ENCODE measurements at regions not wholly inside any gene's neighbourhood (a gene's known extent, or its start where the extent isn't known, plus 50 kb on each side); places are given as distances from the start of the nearest gene placed in this dataset.

DNA sequence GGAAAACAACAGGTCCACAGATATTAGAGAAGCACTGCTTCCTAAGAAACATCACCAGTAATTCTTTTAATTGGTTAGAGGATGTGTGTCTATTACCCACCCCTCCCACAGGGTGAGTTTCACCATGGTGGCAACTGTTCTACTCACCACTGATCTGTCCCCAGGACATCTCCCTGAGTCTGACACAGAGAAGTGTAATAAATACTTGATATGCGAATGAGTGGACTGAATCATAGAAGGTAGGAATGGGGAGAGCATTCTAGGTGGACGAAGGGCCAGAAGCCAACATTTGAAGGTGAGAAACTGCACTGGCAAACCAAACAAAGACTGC, 452.7 kb upstream of the PROK2 start:
- no peak for DNase-seq (ENCODE audit: low spot score)

DNA sequence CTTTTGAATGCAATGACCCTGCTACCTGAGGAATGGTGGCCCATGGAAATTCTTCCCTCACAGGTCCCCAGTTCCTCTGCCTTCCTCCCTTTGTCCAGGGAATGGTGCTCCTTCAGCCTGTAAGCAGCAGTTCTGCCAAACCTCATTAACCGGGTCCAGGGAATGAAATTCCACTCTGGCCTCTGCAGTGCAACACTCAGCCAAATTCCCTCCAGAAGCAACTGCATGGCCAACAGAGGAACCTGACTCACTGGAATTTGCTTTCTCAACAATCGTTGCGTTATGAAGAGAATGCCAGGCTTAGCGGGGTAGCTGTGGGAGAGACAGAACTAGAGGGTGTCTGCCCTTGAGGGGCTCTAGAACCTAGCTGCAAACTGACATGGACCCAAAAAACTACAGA, 449.4 kb upstream of the PROK2 start:
- no peak for DNase-seq (ENCODE audit: low spot score)

DNA sequence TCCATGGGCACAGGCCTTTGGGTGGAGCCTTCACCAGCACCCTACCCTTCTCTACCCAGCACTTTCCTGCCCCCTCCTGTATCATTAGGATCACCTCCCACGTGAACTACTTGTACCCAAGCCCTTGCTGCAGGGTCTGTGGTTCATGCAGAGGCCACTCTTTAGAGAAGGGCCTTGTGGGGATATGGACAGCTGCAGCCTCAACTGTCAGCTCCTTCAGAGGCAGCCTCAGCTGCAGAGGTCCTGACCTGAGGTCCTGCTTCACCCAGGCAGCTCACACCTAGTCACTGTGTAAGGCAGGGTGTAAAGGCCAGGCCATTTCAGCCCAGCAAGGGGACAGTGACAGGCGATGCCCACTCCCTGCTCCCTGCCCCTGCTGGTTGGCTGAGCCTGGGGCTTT, 448.6 kb upstream of the PROK2 start:
- no peak for DNase-seq (ENCODE audit: low spot score)

DNA sequence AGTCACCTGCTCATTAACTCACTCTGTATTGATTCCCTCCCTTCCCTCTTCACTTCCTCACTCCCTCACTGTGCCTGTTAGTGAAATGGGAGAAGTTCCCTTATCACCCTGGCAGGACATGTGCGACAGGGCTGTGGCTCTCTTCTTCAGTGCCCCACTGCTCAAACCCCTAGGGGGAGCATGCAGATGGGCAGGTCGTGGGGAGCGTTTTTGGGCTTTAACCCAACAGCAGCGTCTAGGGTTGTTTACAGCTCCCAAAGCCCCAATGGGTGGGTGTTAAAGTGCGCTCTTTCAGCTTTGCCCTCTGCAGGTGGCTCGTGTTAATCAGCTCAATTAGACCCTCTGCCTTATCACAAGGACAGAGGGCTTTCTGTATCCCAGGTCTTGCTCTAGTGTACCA, 447.8 kb upstream of the PROK2 start:
- DNase-seq (ENCODE audit: low spot score), result no peak

GRCh38 chr3:72232331-72232730, 447.4 kb upstream of the PROK2 start:
- DNase-seq (ENCODE audit: low spot score), result no peak

GRCh38 chr3:72231439-72232196, 446.7 kb upstream of the PROK2 start:
- peak; percentile 96 for DNase-seq (ENCODE audit: low spot score)

DNA sequence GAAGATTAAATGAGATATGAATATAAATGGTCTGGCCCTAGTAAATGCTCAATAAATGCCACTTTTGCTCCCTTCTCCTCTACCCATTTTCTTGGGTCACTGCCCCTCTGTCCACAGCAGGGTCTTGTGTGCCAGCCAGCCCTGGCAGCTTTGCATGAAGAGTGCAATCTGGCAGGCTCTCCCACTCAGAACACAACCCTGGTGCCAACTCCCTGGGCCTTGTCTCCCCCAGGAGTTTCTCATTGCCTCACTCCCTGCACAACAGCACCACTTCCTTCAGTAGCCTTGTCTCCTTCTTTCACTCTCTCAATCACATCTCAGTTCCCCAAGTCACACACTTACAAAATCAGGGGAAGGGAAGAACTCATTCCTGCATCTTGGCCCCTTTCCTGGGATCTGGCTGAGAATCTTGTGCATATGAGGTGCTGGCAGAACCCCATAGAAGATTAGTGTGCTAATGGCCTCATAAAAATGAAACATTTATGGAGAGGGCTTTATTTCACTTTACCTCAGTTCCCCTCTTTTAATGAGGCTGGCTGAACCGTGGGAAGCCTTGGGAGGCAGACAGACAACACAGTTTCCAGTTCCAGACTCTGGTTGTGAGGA, 445.9 kb upstream of the PROK2 start:
- peak; percentile 40 for DNase-seq (ENCODE audit: low spot score)

- no peak for DNase-seq (ENCODE audit: low spot score)
Observed at GRCh38 chr3:72229952-72230351, 445.0 kb upstream of the PROK2 start.

GRCh38 chr3:72227486-72228070, 442.6 kb upstream of the PROK2 start:
- DNase-seq (ENCODE audit: low spot score), result no peak

DNA sequence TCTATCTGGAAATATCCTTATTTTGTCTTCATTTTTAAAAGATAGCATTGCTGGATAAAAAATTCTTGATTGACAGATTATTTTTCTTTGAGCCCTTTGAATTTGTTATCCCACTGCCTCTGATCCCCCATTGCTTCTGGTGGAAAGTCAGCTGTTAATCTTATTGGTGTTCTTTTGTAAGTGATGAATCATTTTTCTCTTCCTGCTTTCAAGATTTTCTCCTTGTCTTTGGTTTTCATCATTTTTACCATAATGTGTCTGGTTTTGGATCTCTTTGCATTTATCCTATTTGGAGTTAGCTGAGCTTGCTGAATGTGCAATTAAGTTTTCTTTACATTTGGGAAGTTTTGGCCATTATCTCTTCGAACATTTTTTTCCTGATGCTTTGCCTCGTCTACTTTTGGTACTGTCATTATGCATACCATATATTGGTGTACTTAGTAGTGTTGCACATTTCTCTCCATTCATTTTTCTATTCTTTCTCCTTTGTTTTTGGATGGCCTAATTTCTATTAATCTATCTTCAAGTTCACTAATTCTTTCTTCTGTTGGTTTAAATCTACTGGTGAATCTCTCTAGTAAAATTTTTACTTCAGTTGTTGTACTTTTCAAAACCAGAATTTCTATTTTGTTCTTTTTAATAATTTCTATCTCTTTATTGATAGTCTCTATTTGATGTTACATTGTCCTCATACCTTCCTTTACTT, 440.0 kb upstream of the PROK2 start:
- DNase-seq (ENCODE audit: low spot score), result no peak

DNA sequence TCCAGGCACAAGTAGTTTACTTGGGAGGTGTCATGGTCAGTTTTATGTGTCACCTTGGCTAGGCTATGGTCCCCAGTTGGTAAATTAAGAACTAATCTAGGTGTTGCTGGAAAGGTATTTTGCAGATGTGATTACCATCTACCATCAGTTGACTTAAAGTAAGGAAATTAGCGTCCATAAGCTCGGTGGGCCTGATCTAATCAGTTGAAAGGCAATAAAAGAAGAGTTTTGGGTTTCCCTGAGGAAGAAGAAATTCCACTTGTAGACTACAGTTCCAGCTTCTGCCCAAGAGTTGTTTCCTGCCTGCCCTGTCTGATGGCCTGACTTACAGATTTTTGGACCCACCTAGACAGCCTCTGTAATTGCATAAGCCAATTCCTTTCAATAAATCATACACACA, 438.7 kb upstream of the PROK2 start:
- DNase-seq (ENCODE audit: low spot score), result no peak

DNA sequence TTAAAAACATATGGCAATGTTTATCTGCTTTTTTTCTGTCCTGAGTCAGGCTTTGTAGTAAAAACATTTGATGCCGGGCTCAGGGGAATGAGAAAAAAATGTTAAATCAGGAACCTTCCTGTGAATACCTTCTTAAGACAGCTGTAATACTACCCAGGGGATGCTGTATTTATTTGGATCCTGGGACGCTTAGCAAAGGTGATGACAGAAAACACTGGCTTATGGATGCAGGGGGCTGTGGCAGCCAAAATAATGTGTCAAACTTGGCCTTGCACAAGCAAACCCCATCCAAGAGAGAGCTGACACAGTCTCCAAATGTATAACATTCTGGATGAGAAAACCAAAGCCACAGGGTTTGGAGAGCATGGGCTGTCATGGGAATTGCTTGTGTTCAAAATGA, 438.2 kb upstream of the PROK2 start:
- DNase-seq (ENCODE audit: low spot score), result no peak

DNA sequence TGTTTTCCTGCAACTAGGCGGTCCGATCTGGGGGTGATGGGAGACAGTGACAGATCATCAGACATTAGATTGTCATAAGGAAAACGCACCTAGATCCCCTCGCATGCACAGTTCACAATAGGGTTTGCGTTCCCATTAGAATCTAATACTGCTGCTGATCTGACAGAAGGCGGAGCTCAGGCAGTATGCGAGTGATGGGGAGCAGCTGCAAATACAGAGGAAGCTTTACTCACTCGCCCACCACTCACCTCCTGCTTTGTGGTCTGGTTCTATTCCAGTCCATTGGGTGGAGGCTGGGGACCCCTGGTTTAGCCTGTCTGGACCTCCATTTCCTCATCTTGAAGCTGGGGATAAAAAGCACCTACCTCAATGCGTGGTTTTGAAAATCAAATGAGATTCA, 437.5 kb upstream of the PROK2 start:
- no peak for DNase-seq (ENCODE audit: low spot score)

- no peak for DNase-seq (ENCODE audit: low spot score)
Observed at GRCh38 chr3:72220946-72221345, 436.0 kb upstream of the PROK2 start.

DNA sequence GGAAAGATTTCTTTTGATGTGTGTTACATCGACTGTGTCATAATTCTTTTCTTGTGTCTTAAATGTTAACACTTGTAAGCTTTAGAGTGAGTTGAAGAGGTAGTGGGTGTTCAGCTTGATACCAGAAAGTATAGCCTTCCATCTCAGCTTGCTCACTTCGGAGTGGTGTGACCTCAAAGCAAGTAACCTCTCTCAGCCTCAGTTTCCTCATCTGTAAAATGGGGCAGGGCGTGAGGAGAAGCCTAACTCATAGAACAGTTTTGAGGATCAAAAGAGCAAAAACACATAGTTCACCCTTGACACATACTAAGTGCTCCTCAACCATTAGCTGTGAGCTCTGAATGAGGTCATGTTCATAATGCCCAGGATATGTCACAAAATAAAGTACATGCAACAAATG, 434.8 kb upstream of the PROK2 start:
- DNase-seq (ENCODE audit: low spot score), result no peak

DNA sequence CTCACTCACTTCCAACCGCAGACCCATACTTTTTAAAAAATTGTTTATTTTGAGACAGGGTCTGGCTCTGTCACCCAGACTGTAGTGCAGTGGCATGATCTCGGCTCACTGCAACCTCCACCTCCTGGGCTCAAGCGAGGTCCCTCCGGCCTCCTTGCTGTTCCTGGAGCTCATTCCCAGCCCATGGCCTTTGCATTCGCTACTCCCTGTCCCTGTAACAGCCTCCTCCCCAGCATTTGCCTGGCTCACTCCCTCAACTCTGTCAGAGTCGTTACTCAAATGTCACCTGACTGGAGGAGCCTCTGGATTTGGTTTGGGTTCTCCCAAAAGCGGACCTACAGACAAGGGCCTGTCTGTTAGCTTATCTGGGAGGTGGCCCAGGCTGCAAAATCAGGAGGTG, 432.6 kb upstream of the PROK2 start:
- no peak for DNase-seq (ENCODE audit: low spot score)

DNA sequence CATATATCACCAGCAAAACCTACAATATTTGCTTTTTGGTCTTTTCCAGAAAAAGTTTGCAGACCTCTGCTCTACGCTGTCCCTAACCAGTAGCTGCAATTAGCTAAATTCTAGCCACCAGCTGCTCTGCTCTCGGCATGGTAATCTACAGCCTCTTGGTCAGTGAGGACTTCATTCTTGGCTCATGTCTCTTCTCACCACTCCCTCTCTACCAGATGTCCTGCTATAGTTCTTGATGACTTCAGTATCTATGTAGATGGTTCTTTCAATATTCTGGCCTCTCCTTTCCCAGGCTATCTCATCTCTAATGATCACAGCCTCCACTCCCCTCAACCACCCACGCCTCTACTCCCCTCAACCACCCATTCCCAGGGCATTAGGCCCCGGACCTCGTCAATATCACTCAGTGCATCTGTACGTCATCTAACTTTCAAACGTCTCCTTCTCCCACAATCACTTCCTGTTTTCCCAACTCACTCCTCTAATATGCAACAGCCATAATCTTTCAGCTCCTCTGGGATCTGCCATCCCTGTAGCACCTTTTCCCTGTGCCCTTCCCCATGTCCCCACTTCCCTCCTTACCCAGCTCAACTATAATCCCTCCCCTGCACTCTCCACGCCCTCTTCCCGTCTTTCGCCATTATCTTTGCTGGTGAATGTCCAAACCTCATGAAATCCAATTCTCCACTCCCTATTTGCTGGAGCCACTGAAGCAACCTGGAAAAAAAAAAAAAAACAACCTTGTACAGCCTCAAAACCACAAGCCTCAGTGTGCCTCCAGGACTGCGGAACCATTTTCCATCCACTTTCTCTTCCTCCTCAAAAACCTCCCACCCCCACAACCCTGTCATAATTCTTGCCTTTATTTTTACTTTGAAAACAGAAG, 429.4 kb upstream of the PROK2 start:
- no peak for DNase-seq (ENCODE audit: low spot score)

DNA sequence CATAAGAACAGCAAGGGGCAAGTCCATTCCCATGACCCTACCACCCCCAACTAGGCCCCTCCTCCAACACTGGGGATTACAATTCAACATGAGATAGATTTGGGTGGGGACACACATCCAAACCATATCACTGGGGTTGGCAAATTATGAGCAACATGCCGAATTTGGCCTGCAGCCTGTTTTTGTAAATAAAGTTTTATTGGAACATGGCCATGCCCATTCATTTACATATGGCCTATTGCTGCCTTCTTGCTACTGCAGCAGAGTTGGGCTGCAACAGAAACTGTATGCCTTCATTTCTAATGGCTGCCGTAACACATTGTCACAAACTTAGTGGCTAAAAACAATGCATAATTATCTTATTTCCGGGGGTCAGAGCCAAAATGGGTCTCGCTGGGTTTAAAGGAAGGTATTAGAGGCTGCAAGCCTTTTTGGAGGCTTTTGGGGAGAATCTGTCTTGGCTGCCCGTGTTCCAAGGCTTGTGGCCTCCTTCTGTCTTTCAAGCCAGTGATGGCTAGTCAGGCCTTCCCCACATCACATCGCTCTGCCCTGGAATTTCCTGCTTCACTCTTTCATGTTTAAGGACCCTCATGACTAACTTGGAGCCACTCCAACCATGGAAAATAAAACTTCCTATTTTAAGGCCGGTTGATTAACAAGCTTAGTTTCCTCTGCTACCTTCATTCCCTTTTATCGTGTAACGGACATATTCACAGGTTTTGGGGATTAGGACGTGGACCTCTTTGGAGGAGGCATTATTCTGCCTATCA, 428.5 kb upstream of the PROK2 start:
- DNase-seq (ENCODE audit: low spot score), result no peak

- DNase-seq (ENCODE audit: low spot score), result no peak
Observed at GRCh38 chr3:72212396-72212795, 427.4 kb upstream of the PROK2 start.

- DNase-seq (ENCODE audit: low spot score), result no peak
Observed at GRCh38 chr3:72210261-72210660, 425.3 kb upstream of the PROK2 start.

GRCh38 chr3:72205297-72205826, 420.4 kb upstream of the PROK2 start:
- DNase-seq (ENCODE audit: low spot score), result no peak
